Right hindlimb (tissue), 1 donor: ENCODE measurements at regions not wholly inside any gene's neighbourhood (a gene's known extent, or its start where the extent isn't known, plus 50 kb on each side); places are given as distances from the start of the nearest gene placed in this dataset.

Experiments used
- DNase-seq: peaks from one replicate; pipeline ENCODE4 v3.0.0-alpha.2; 2018

- DNase-seq = no peak
These were observed 155.4 kb upstream of the VRK2 start for GRCh38 chr2:57891086-57891712.

GRCh38 chr2:57892920-57893319 lies 153.7 kb upstream of the VRK2 start:
- DNase-seq = no peak

GRCh38 chr2:57893347-57893746 lies 153.3 kb upstream of the VRK2 start:
- DNase-seq = no peak

GRCh38 chr2:57893786-57894185 lies 152.8 kb upstream of the VRK2 start:
- no peak for DNase-seq

- DNase-seq = no peak
These were observed 152.2 kb upstream of the VRK2 start for GRCh38 chr2:57894381-57894780.

GRCh38 chr2:57897920-57898319 lies 148.7 kb upstream of the VRK2 start:
- no peak for DNase-seq

GRCh38 chr2:57899898-57900297 lies 146.7 kb upstream of the VRK2 start:
- DNase-seq = no peak

- no peak for DNase-seq
These were observed 144.0 kb upstream of the VRK2 start for GRCh38 chr2:57902578-57902977.

- DNase-seq = no peak
These were observed 140.4 kb upstream of the VRK2 start for GRCh38 chr2:57906152-57906732.

GRCh38 chr2:57907411-57907810 lies 139.2 kb upstream of the VRK2 start:
- DNase-seq = no peak

- DNase-seq = no peak
These were observed 137.9 kb upstream of the VRK2 start for GRCh38 chr2:57908736-57909161.

- no peak for DNase-seq
These were observed 128.5 kb upstream of the VRK2 start for GRCh38 chr2:57918126-57918525.

- no peak for DNase-seq
These were observed 126.2 kb upstream of the VRK2 start for GRCh38 chr2:57920342-57920939.

- no peak for DNase-seq
These were observed 111.9 kb upstream of the VRK2 start for GRCh38 chr2:57934659-57935058.

GRCh38 chr2:57936216-57936615 lies 110.4 kb upstream of the VRK2 start:
- no peak for DNase-seq

GRCh38 chr2:57937456-57937855 lies 109.2 kb upstream of the VRK2 start:
- DNase-seq = no peak

- DNase-seq = no peak
These were observed 104.8 kb upstream of the VRK2 start for GRCh38 chr2:57941816-57942215.

- no peak for DNase-seq
These were observed 103.3 kb upstream of the VRK2 start for GRCh38 chr2:57943315-57943714.

GRCh38 chr2:57947398-57947797 lies 99.2 kb upstream of the VRK2 start:
- DNase-seq = no peak

- DNase-seq = no peak
These were observed 92.6 kb upstream of the VRK2 start for GRCh38 chr2:57954020-57954419.

GRCh38 chr2:57957238-57957637 lies 89.4 kb upstream of the VRK2 start:
- DNase-seq = no peak

GRCh38 chr2:57959390-57959789 lies 87.2 kb upstream of the VRK2 start:
- no peak for DNase-seq

GRCh38 chr2:57962861-57963260 lies 83.7 kb upstream of the VRK2 start:
- no peak for DNase-seq

- DNase-seq = no peak
These were observed 81.4 kb upstream of the VRK2 start for GRCh38 chr2:57965219-57965618.

- DNase-seq = no peak
These were observed 80.6 kb upstream of the VRK2 start for GRCh38 chr2:57965961-57966360.
